Cerebellar cortex (tissue), 1 donor: ENCODE measurements at regions not wholly inside any gene's neighbourhood (a gene's known extent, or its start where the extent isn't known, plus 50 kb on each side); places are given as distances from the start of the nearest gene placed in this dataset.
"Not testable (repeated sequence)": the region's sequence is repeated elsewhere in the genome, so short reads cannot be mapped to it uniquely, and the experiment has no call there.

Experiments used
- DNase-seq: peaks from one replicate; pipeline ENCODE4 v3.0.0-alpha.2; 2015; ENCODE audit warnings: low spot score

- DNase-seq = no peak
These were observed 81.9 kb upstream of the CCND2 start for GRCh38 chr12:4191642-4192041.

DNA sequence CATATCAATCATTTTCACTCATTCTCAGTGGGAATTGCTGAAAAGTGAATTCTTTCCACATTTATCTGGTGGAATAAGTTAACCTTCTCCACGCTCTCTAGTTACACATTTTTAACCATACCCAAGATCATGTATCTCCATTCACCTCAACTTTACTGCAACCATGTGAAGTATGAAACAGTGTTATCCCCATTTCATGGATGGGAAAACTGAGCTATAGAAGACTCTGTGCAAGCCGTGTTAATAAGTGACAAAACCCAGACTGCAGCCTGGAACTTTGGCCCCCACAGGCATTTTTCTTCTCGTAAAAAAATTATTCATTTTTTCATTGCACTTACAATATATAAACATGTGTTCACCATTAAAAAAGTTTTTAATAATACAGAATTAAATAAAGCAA is 82.4 kb upstream of the CCND2 start:
- no peak for DNase-seq

GRCh38 chr12:4190366-4191063 is 83.0 kb upstream of the CCND2 start:
- DNase-seq = no peak

GRCh38 chr12:4189721-4190120 is 83.8 kb upstream of the CCND2 start:
- no peak for DNase-seq

DNA sequence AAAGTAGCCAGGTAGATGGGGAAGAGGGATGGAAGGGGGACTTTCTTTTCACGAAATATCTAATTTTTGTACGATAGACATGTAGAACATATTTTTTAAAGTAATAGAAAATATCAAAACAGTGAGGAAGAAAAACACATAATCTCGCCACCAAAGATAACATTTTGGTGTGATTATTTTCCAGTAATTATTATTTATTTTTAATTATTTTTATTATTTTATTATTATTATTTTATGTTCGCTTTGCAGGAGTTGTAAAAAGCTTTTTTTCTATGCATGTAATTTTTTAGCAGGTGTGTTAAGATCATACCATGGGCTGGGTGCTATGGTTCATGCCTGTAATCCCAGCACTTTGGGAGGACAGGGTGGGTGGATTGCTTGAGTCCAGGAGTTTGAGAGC is 85.6 kb upstream of the CCND2 start:
- no peak for DNase-seq

GRCh38 chr12:4187315-4187714 is 86.2 kb upstream of the CCND2 start:
- DNase-seq = not testable (repeated sequence)

- no peak for DNase-seq
These were observed 95.0 kb upstream of the CCND2 start for GRCh38 chr12:4178424-4179170.

DNA sequence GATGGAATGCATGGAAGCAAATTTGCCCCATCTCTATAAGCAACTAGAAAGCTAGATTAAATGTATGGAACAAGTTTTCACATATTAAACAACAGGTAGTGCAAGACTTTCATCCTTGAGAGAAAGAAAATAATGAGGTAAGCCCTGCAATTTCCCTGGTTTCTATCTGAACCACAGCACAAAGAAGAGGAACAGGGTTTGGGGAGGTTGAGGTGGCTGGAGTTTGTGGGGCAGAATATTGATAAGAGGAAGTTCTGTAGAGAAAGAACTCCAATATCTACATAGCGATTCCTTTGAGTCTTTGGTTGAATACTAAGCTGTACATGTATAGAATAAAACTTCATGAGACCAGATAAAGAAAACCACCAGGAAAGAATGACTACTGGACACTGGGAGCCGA is 96.3 kb upstream of the CCND2 start:
- no peak for DNase-seq

DNA sequence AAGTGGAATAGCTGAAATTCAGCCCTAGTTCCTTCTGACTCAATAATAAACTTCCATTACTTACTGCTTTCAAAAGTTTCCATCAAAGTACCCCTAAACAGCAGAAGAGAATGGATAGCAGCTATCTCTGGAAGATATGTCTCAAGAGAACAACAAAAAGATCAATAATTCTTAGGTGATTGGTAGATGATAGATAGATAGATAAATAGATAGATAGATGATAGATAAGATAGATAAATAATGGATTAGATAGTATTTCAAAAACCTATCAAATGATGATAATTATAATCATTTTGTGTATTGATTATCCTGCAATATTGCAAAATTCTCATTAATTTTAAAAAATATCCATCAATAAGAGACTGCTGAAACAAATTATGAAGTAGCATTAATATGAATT is 97.4 kb upstream of the CCND2 start:
- DNase-seq = no peak

- no peak for DNase-seq
These were observed 99.1 kb upstream of the CCND2 start for GRCh38 chr12:4174417-4174816.

DNA sequence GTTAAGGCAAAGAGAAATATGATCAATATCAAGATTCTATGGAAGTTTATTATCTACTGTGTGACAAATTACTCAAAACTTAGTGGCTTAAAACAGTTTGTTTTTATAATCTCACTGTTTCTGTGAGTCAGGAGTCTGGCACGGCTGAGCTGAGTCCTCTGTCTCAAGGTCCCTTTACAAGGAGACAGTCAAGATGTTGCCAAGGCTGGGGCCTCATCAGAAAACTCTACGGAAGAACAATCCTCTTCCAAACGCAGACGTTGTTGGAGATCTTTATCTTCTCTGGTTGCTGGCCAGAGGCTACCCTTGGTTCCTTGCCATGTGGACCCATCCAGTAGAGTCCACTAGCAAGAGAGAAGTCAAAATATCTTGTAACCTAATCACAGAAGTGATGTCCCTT is 100.6 kb upstream of the CCND2 start:
- no peak for DNase-seq

GRCh38 chr12:4171742-4172141 is 101.8 kb upstream of the CCND2 start:
- DNase-seq = no peak

DNA sequence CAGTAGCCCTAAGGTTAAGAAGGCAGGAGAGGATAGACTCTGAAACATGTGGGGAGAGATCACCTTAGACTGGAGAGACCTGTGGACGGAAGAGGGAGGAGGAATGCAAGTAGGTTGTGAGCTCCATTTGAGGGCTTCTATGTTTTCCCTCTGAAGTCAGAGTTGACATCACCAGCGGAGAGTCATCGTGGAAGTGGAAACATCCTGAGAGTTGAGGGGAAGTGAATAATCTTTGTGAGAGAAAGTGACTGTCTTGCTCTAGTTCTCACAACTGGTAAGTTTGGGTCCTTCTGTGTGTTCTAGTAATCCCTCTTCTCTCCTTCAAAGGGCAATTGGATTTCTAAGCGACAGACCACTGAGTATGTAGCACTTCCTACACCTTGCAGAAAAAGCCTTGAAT is 103.6 kb upstream of the CCND2 start:
- no peak for DNase-seq

- no peak for DNase-seq
These were observed 104.0 kb upstream of the CCND2 start for GRCh38 chr12:4169531-4169930.

DNA sequence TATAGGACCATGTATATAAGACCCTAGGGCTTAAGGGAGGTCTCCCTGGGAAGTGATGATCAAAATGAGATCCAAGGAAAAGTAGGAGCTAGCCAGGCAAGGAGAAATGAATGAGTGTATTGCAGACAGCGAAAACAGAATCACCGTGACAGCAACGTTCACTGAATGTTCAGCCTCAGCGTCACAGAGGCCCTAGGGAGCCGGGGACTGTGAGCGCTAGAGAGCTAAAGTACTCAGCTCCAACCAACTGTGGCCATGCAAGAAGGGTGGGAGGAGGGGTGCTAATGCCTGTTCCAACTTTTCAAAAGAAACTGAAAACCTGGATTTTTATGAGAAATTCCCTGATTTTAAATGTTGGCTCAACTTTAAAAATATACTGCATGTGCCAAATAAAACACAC is 105.5 kb upstream of the CCND2 start:
- DNase-seq = no peak

- no peak for DNase-seq
These were observed 108.7 kb upstream of the CCND2 start for GRCh38 chr12:4164559-4165558.

GRCh38 chr12:4164188-4164558 is 109.4 kb upstream of the CCND2 start:
- no peak for DNase-seq

GRCh38 chr12:4161718-4162117 is 111.8 kb upstream of the CCND2 start:
- DNase-seq = no peak

GRCh38 chr12:4160314-4161040 is 113.1 kb upstream of the CCND2 start:
- no peak for DNase-seq

GRCh38 chr12:4159851-4160250 is 113.7 kb upstream of the CCND2 start:
- DNase-seq = no peak

- no peak for DNase-seq
These were observed 115.3 kb upstream of the CCND2 start for GRCh38 chr12:4158306-4158705.

GRCh38 chr12:4157122-4157521 is 116.4 kb upstream of the CCND2 start:
- no peak for DNase-seq
